Stimulated activated CD4-positive, alpha-beta T cell treated with anti-CD3 and anti-CD28 coated beads, Interleukin-4, amount 100 ng/mL, for 1 hour (primary cell): ENCODE measurements at regions not wholly inside any gene's neighbourhood (a gene's known extent, or its start where the extent isn't known, plus 50 kb on each side); places are given as distances from the start of the nearest gene placed in this dataset.

Experiments
- DNase-seq: peaks from one replicate; pipeline ENCODE4 v3.0.0-alpha.2; 2020

DNA sequence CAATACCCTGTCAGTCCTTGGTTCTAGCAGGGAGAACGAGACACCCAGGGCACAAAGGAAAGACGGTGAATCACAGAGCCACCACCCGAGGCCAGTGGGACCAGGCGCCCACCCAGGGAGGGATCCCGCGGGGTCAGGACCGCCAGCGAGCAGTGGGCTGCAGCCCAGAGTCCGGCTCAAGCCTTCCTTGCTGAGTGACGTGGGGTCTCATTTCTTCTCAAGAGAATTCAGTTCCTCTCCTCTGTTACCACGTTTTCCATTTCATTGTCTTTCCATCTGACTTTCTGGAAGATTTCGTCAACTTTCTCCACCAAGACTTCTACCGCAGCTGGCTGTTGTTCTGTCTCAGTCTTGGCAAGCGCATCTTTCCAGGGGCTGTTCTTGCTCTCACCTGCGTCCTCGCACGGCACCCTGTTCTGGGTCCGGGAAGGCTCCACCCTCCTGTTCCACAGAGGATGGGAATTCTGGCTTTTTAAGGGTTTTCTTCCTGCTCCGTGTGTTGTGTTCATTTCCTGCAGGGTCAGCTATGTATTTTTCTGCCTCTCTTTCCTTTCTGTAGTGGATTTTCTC lies 248.6 kb downstream of the NDUFA10 start:
- no peak for DNase-seq

DNA sequence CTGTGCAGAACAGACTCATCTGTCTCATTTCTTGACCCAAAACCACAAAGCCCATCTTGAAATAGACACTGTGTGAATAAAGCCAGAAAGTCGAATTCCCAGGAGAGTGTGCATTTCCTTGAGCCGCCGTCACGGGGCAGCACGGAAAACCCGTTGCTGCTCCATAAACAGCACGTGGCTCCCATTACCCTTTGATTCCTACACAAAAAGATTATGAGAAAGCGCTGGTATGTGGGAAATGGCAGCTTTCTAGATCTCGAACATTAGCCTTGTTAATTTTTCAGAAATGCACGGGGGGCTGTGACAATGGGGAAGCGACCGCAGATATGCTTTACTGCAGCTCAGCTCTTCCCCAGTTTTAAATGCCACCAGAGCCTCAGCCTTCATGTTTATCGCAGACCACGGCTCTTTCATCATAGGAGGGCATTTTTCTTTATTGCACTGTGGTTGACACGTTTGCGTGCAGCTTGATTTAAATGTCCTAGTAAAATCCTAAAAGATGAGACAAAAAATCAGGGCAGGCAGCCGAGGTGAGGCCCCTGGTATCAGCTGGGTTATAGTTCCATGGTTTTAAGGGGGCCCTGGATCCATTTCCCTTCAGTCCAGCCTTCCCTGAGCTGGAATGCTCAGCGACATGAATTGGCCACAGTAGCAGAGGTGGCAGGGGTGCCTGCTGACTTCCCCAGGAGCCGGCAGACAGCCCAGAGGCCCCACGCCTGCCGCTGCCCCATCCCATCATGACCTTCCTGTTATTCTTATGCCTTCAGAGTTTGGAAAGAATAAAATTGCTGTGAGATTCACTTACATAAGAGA lies 249.3 kb downstream of the NDUFA10 start:
- DNase-seq, result no peak

DNA sequence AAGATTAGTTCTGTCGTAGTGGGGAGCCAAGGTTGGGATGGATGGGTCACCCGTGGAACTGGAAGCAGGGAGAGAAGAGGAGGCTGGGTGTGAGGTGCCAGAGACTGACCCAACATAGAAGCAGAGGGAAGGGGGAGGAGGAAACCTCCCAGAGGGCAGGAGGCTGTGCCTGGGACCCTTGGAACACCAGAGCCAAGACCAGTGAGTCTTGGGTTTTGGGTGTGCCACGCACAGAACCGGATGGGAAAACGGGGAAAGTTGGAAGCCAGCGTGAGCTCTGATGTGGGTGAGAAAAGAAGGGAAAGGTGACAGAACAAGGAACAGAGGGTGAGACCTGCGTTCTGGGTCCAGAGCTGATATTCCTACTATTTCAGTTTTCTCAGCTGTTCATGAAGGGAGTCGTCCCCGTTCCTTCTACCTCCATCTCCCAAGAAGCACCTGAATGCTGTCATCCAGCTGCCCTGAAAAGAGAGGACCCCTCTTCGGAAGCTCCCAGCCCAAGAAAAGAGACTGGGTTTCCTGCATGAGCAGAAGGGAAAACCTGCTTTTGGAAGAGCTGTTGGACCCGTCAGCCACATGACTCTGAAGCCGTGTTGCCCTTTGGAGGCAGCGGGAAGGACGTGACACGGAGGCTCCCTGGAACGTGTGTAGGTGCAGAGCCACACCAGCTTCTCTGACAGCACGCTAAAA lies 250.1 kb downstream of the NDUFA10 start:
- no peak for DNase-seq

DNA sequence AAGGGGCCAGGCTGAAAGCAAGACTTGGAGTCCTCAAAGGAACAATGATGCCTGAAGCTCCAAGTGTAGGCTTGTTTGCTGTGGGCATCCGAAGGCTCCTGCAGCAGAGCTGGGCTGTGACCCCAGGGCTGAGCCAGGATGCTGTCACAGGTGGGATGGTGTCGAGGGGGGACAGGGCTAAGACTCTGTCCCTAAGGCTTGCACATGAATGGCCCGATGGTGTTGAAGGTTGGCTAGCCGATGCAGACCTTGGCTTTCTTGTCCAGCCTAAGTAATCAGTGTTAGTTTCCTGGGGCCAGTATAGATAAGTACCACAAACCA lies 251.0 kb downstream of the NDUFA10 start:
- DNase-seq, result no peak

DNA sequence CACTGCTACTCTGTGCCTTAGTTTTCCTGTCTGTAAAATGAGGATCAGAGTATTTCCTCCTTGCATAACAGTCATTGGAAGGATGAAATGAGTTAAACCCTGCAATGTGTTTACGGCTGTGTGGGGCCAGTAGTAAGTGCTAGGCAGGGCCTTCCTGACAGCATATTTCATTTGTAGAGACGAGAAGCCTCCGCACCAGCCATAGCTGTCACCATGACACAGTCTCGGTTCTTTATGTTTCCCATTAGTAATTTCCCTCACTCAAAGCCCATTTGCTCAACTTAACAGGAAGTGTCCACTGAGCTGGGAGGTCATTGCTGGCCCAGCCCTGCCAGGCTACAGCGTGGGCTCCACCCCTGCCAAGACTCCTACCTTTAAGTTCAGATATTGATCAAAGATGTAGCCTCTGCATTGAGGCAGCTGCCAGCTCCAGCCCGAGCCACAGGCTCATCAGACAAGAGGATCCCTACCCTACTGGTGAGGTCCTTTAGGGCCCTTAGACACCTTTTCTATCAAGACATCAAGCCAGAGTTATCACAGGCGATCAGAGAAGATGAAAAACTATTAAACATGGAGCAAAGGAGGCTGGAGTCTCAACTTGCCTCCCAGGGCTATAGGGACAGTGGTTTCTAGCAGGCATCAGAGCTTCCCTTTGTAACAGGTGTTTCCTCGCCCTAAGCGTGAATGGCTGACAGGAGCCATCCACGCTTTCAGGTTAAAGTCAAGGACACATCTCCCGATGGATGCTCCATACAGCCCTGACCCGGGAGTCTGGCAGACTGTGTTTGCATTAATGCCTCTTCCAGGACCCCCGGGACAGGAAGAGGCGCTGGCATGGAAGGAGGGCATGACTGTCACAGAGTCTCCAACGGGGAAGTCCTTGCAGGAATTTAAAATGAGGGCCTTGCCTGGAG lies 251.7 kb downstream of the NDUFA10 start:
- no peak for DNase-seq

DNA sequence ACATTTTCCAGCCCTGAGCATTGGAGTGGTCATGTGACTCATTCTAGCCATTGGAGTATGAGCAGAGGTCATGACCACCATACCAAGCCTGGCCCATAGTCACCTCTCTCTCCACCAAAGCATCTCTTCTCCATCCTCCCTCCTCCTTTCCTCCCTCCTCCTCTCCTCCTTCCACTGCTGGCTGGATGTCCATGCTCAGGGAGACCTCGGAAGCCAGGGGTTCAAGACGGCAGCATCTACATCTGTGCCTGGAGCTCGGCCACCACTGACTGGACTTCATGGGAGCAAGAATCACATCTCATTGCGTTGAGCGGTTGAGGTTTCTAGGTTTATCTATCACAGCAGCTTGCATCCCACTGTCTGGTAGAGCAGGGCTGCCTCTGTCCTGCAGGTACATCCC lies 252.4 kb downstream of the NDUFA10 start:
- DNase-seq, result no peak

DNA sequence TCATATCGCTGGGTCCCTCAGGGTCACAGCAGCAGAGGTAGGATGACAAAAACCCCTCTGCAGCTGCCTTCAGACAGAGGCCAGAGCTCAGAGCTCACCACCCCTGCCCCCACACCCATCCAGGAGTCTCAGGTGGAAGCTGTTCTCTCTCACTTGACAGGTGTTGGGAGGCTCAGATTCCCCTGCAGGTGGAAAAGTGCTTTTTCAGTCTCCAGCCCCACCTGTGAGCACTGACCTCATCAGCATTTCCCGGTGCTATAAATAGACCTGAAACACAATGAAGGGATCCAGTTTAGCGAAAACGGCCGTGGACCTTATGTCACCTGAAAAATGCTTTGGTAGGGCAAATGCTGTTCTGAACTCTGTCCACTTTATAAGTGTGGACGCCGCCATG lies 254.9 kb downstream of the NDUFA10 start:
- DNase-seq, result no peak

DNA sequence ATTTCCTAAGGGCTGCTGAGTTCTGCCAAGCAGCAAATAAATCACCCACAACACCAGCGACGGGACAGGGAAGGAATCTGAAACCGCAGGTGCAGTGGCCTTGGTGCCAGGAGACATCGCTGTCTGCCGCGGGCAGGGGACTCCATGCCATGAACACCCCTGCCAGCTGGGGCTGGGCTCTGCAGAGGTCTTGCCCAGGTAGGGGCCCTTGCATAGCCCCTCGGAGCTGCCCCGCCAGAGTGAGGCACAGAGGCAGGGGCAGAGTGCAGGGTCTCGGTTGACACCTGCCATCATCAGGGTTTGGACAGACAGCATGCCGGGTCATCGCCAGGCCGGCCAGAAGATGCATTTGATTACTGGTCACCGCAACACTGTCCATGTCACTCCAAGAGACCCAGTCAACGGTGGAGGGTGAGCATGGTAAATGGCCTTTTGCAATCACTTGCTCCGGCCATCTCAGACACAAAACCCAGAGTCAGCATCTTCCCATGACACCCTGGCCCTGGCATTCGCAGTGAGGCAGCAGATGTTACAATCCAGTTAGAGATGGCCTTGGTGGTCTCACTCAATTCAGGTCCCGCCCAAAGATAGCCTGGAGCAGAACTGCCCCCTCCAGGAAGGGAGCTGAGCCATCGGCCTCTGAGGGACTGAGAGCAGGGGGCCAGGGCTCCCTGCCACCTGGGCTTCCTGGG lies 255.4 kb downstream of the NDUFA10 start:
- DNase-seq, result no peak

DNA sequence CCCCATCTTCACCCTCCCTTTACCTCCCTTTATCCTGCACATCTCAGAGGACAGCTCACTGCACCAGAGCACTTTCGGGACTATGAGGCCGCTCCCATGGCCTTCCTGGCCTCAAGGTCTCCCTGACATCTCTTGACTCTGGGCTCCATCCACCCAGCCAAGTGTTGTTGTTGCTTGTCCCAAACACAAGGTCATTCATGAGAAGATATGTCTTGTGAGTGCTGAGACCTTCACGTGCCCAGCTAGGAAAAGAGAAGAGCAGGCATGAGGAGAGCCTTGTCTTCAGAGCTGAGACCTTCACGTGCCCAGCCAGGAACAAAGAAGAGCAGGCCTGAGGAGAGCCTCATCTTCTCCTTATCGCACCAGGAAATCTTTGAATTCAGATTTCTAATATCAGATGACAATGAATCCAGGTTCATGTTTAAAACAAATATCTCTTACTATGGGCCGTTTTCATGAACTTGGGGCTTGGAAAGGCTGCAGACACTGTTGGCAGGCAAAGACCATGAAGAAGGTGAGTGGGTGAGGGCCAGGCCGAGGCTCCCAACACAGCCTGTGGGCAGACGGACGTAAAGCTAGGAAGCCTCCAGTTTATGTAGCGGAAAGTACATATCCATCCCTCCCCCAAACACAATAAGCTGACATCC lies 256.1 kb downstream of the NDUFA10 start:
- DNase-seq, result no peak

DNA sequence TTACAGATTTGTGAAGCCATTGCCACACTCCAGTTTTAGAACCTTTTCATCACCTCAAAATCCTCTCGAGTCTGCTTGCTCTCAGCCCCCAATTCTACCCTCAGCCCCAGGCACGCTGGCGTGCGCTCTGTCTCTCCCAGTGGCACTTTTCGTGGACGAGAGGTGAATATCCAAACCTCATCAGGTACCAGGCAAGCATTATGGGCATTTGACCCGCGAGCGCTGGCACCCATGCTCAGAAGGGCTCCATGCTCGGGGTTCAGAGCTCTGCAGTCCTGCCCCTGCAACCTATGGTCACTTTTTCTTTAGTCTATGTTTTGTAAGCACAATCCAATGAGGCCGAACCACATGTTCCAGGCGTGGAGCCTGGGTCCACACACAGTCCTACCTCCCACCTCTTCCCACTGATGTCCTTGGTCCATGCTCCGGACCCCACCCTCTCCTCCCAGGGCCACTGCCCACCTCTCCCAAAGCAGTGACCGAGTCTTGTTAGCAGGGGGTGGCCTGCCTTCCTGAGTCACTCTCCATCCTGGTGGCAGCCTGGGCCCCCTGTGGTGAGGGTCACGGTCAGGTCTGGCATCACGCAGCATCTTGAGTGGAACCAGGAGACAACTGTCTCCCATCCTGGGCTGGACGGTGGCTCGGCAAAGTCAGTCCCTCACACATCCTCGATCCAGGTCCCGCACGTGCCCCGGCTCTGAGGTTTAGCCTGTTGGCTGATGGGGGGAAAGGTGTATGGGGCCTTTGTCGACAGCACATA lies 256.9 kb downstream of the NDUFA10 start:
- no peak for DNase-seq

DNA sequence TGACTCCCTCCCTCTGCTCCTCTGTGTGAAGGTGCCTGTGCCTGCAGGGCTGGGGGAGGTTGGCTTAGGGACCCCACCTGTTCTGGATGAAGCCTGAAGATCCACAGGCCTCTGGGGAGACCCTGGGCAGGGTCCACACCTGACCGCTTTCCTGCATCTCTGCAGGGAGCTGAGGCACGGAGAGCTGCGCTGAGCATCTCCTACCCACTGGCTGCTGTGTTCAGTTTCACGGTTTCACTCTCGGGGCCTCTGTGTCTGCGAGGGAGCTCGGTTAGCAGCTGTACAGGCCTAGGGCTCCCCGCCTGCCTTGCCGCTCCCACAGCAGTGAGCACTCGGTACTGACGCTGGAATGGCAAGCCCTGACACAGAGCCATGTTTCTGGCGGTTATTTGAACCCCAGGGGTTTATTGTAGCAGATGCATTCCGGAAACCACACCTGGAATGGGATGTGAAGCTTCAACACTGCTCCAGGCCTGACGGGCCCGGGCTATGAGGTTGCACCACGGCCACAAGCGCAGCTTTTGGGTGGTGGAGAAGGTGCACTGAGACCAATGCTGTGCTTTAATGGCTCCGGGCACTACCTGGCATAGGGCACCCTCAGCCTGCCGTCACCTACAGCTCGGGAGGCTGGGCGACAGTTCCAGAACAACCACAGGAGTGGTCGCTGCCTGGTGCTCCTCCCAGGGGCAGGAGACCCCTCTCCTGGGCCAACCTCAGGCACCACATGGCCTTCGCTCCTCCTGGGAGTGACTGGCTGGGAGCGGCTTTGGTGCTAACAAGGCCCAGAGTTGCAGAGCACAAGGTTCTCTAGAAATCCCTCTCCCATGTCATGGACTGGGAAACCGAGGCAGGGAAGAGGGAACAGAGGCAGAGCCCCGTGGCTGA lies 257.9 kb downstream of the NDUFA10 start:
- no peak for DNase-seq

DNA sequence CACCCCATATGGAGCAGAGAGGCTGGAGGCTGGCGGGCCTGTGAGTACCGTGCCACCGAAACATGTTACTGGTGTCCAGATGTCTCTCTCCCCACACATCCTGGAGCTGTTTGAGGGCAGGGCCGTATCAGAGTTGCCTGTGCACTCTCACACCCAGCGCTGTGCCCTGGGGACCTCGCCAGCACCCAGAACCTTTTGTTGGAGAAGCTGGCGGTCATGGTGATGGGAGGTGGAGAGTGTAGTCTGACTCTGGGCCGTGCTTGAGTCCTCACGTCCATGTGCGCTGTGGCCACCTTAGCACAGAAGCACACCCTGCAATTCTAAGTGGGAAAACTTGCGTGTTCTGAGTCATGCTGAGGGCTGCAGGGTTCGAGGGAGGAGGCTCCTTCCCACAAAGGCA lies 259.2 kb downstream of the NDUFA10 start:
- no peak for DNase-seq

DNA sequence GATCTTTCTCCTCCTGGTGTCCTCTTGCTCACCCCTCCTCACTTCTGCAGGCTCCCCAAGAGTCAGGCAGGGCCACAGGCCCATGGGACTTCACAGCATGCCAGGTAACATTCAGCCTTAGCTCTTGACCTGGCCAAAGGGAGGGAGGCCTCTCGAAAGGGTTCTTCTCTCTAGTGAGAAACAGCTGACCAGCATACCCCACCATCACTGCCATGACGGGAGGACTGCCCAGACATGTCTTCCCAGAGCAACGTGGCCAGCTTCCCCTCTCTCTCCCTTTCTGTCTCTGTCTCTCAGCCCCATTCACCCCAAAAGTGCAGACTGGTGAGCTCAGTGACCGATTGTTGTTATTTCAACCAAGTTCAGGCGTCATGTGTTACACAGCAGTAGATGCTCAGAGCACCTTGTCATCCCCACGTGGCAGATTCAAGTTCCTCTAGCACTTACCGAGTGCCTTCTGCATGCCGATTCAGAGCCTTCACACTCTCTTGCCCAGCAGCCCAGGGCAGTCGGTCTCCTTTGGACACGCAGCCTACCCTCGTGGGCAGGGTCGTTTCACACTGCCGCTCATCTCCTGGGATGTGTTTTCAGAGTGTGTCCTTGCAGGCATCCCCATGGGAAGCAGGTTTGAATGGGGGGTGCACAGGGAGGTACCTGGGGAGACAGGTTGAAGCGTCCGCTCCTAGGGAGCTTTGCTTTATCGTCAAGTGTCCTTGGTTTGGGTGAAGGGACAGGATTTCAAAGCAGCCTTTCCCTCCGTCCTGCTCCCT lies 259.9 kb downstream of the NDUFA10 start:
- DNase-seq, result no peak

DNA sequence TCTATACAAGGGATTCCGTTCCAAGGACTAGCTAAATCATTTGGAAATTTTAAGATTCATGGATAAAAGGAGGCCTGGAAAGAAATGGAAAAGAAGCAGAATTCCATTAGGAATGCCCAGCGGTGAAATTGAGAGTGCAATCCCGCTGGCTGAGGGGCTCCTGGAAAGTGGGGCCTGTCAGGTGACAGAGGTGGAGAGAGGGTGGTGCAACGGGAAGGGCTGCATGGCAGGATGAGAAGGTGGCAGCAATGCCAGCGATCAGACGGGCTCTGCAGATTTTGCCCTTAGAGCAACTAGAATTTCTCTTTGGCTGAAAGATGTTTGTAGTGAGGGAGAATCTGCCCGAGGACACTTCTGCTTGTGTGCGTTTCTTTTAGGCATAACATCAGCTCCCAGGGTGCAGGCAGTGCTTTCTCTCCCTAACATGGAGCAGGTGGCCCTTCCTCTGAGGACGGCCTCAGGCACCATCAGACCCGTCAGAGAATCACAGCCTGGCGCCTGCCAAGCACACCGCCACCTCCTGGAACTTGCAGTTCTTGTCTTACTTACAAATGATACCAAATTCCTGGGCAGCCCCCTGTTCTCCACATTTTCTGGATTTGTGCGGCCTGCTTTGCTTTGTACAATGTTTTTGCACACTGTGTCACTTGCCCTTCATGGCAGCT lies 261.6 kb downstream of the NDUFA10 start:
- DNase-seq, result no peak

DNA sequence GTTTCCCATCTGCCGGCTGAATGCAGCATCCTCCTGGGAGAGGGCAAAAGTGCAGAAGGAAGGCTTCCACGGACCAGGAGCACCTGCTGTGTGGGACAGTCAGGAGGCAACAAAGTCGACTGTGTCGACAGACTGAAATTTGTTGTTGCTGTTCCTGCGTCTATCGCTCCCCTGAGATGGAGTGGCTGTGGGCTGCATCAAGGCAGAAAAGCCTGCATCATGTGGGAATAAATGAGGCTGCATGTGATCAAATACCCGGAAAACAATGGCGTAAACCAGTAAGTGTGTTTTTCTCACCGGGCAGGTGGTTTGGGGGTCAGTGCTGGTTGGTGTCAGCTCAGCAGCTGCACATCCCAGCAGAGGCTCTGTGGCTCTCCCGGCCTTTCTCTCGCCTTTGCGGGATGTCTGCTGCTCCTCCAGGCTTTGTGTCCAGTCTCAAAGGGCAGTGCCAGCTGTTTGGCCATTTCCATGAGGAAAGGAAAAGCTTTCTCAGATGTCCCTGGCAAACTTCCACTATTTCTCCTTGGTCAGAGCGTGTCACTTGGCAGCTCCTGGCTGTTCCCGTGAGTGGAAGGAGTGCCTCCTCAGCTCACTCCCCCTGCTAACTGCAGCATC lies 262.4 kb downstream of the NDUFA10 start:
- DNase-seq, result no peak

DNA sequence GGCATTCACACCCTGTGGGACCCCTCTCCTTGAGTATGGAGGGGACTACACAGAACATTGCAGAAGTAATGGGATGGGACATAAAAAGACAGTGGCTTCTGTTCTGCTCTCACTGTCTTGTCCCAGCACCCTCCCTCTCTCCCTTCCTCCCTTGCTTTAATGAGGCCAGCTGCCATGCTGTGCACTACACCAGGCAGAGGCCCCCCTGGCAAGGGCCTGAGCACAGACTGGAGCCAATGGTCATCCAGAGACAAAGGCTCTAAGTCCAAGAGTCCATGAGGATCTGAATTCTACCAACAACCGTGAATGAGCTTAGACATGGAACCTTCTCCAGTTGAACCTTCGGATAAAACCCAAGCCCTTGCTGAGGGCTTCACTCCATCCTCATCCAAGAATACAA lies 263.0 kb downstream of the NDUFA10 start:
- DNase-seq, result no peak

DNA sequence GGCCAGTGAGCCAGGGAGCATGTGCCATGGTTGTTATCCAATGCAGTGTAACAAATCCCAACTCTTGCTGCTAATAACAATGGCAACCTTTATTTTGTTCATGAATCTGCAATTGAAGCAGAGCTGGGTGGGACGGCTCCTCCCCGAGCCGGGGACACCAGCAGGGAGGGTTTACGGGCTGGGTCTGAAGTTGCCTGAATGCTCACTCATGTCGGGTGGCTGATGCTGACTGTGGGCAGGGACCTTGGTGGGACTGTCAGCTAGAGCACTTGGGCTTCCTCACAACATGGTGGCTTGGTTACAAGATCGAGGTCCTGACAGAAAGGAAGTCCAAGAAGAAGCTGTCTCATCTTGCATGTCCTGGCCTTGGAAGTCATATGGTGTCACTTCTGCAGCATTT lies 264.5 kb downstream of the NDUFA10 start:
- no peak for DNase-seq

DNA sequence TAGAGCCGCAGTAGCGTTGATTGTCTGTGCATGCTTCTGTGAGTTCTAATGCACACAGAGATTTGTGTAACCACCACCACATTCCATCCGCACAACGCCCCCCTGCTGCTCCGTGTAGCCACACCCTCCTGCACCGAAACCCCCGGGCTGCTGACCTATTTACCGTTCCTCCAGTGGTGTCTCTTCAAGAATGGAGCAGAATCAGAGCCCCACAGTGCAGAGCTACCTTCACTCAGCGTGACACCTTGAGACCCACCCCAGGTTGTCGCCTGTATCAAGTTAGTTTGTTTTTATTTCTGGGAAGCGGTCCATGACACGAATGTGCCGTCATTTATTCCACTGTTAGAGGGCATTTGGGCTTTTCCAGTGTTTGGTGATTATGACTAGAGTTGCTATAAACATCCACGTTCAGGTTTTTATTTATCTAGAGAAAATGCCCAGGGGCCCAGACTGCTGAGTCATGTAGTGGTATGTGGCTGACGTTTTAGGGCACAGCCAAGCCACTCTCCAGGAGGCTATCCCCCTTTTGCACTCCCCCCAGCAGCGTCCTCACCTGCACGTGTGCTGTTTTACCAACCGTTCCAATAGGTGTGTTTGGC lies 266.8 kb downstream of the NDUFA10 start:
- no peak for DNase-seq
